ENCODE measurements at regions not wholly inside any gene's neighbourhood (a gene's known extent, or its start where the extent isn't known, plus 50 kb on each side); places are given as distances from the start of the nearest gene placed in this dataset.

DNA sequence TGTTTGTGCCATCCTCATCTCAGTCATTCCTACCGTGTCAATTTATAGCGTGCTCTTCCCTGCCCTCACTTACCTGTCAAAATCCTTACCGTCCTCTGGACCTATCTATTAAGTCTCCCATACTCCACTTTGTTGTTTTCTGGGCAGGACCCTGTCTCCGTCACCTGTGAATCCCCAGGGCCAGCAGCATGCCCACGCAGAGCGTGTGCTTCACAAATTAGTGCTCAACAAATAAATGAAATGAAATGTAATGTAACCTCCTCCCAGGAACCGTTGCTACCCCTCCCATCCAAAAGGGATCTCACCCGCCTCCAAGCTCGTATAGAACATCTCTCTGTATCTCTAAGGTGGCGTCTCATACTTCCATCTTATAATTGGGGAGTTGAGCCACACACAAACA lies 589.9 kb upstream of the MGMT start:
- no peak for TF ChIP-seq POLR2A (IDR thresholded peaks at IDR 0.05)
- no peak for TF ChIP-seq CTCF (IDR thresholded peaks at IDR 0.05)

All from ovary (tissue), 3 donors.